Gastrocnemius medialis (tissue), 4 donors: ENCODE measurements at regions not wholly inside any gene's neighbourhood (a gene's known extent, or its start where the extent isn't known, plus 50 kb on each side); places are given as distances from the start of the nearest gene placed in this dataset.
"Not testable (repeated sequence)": the region's sequence is repeated elsewhere in the genome, so short reads cannot be mapped to it uniquely, and the experiment has no call there.

Experiments
- ATAC-seq, 2 donors: fragments of 150-250 bp; one replicate each; pipeline ENCODE4 v1.9.1; 2016
- DNase-seq, 2 donors: peaks; one replicate each; pipeline ENCODE4 v3.0.0-alpha.2; 2019
- H3K27ac ChIP-seq, 4 donors: fragments of 200-600 bp; sonication (generic); 1 replicate in 1 of 4; 2 replicates in 3 of 4; pipeline ENCODE4 v1.5.1; 2016 to 2018; ENCODE audit warnings: mild to moderate bottlenecking in 2 of 4, moderate library complexity in 1 of 4
- H3K27me3 ChIP-seq, 3 donors: fragments of 200-600 bp; sonication (generic) in 2 of 3; 1 replicate in 1 of 3; 2 replicates in 2 of 3; pipeline versions ENCODE4 v1.5.1 to v1.6.0; 2016 to 2019; ENCODE audit warnings: mild to moderate bottlenecking in 1 of 3, moderate library complexity in 1 of 3
- H3K36me3 ChIP-seq, 2 donors: fragments of 200-600 bp; sonication (generic) in 1 of 2; one replicate each; pipeline ENCODE4 v1.5.1; 2017 to 2018
- H3K4me1 ChIP-seq, 2 donors: fragments of 200-600 bp; sonication (generic) in 1 of 2; one replicate each; pipeline ENCODE4 v1.5.1; 2016 to 2017; ENCODE audit warnings: mild to moderate bottlenecking in 2 of 2
- H3K4me3 ChIP-seq, 4 donors: fragments of 200-600 bp; sonication (generic) in 3 of 4; 1 replicate in 1 of 4; 2 replicates in 3 of 4; pipeline ENCODE4 v1.5.1; 2016 to 2019; ENCODE audit warnings: mild to moderate bottlenecking in 2 of 4
- H3K9me3 ChIP-seq, 3 donors: fragments of 200-600 bp; sonication (generic) in 2 of 3; 1 replicate in 1 of 3; 2 replicates in 2 of 3; pipeline ENCODE4 v1.5.1; 2016 to 2019
- POLR2A ChIP-seq, 2 donors: fragments of 450-650 bp; IDR thresholded peaks; one replicate each; pipeline ENCODE4 v1.6.1; 2017; ENCODE audit warnings: antibody characterized with exemption in 2 of 2, mild to moderate bottlenecking in 2 of 2, moderate library complexity in 2 of 2
- in situ Hi-C, 4 donors: fragments of 200-750 bp; cut with MboI; loops; one replicate each; pipeline versions ENCODE4 v1.15.0 to v1.8.0; 2017; ENCODE audit warnings: low sequenced_read_pairs in 4 of 4
- intact Hi-C: fragments of 100-400 bp; cut with DNase I; formaldehyde crosslinking; loops from one replicate; pipeline ENCODE4 v1.15.1; 2023; ENCODE audit warnings: low total_unique reads
- TF ChIP-seq, protein P1 (sequence below), 5 experiments: fragments of 450-650 bp in 3 of 5; fragments of 200-600 bp in 2 of 5; sonication (generic) in 2 of 5; IDR thresholded peaks in 4 of 5; conservative IDR thresholded peaks in 1 of 5; 1 replicate in 4 of 5; 2 replicates in 1 of 5; pipeline ENCODE4 v1.5.1; 2016 to 2019; ENCODE audit warnings: antibody characterized with exemption in 5 of 5, mild to moderate bottlenecking in 3 of 5, moderate library complexity in 3 of 5

DNA sequence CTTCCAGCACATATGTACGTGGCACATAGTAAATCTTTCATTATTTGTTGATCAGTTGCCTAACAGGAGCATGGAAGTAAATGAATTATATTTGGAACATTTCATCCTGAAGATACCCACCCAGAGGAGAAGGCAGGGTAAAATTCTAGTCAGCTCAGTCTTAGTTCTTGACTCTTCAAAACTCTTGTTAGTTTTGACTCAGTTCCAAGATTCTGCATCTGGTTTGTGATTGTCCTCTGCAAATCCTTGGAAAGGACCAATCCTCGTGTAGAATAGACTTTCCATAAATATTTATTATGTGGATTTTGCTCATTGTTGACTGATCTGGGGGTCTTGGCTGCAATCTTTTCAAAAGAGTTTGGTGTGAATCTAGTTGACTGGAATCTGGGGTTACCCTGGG, 257.5 kb upstream of the FAT1 start:
- ATAC-seq = no peak
- Histone ChIP-seq H3K4me1 (no peaks in the 10 kb centered on the region), H3K27me3 (no peaks in the 10 kb centered on the region), H3K9me3 (no peaks in the 10 kb centered on the region), H3K36me3 (no peaks in the 10 kb centered on the region), H3K27ac (no peak overlapping the region), H3K4me3 (no peak overlapping the region)
- intact Hi-C loops = no loop called here
- in situ Hi-C loops = no loop called here
- TF ChIP-seq, protein P1, sequence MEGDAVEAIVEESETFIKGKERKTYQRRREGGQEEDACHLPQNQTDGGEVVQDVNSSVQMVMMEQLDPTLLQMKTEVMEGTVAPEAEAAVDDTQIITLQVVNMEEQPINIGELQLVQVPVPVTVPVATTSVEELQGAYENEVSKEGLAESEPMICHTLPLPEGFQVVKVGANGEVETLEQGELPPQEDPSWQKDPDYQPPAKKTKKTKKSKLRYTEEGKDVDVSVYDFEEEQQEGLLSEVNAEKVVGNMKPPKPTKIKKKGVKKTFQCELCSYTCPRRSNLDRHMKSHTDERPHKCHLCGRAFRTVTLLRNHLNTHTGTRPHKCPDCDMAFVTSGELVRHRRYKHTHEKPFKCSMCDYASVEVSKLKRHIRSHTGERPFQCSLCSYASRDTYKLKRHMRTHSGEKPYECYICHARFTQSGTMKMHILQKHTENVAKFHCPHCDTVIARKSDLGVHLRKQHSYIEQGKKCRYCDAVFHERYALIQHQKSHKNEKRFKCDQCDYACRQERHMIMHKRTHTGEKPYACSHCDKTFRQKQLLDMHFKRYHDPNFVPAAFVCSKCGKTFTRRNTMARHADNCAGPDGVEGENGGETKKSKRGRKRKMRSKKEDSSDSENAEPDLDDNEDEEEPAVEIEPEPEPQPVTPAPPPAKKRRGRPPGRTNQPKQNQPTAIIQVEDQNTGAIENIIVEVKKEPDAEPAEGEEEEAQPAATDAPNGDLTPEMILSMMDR (IDR thresholded peaks at IDR 0.05 in 4 of 5, conservative IDR thresholded peaks at IDR 0.05 in 1 of 5) = no peak
- TF ChIP-seq POLR2A (IDR thresholded peaks at IDR 0.05) = no peak
- no peak for DNase-seq

DNA sequence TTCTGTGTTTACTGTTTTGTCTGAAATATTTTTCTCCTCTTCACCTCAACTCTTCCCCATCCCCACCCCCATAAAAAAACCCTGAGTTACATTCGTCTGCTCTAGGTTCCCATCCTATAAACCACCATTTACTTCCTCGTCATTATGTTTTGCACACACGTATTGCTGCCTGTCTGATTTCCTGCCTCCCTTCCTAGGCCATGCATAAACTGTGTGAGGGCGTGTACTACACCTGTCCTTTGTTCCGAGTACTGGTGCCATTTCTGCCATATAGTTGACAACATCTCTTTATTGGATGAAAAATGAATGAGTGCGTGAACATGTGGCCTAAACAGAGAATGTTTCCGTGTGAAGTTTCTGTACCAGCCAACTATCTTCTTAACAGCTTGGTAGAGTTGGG, 258.5 kb upstream of the FAT1 start:
- Histone ChIP-seq H3K4me3 (no peak overlapping the region), H3K36me3 (no peaks in the 10 kb centered on the region), H3K27me3 (no peaks in the 10 kb centered on the region), H3K4me1 (no peaks in the 10 kb centered on the region), H3K27ac (no peak overlapping the region), H3K9me3 (no peaks in the 10 kb centered on the region)
- no peak for TF ChIP-seq POLR2A (IDR thresholded peaks at IDR 0.05)
- TF ChIP-seq, protein P1 (IDR thresholded peaks at IDR 0.05 in 4 of 5, conservative IDR thresholded peaks at IDR 0.05 in 1 of 5) = no peak
- no peak for ATAC-seq
- intact Hi-C loops (no loop called here), in situ Hi-C loops (no loop called here)
- DNase-seq = no peak

DNA sequence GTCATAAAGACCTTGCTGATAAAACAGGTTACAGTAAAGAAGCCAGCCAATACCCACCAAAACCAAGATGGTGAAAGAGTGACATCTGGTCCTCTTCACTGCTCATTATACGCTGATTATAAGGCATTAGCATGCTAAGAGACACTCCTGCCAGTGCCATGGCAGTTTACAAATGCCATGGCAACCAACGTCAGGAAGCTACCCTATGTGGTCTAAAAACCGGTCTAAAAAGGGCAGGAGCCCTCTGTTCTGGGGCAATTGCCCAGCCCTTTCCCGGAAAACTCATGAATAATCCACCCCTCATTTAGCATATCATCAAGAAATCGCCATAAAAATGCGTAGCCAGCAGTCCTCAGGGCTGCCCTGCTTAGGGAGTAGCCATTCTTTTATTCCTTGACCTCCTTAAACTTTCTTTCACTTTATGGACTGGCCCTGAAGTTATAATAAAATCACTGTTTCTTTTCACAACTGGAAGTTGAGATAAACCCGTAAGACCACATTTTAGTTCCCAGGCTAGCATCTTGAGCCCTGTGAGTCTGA, 260.5 kb upstream of the FAT1 start:
- Histone ChIP-seq H3K4me1 (no peaks in the 10 kb centered on the region), H3K36me3 (no peaks in the 10 kb centered on the region), H3K4me3 (no peak overlapping the region), H3K9me3 (no peaks in the 10 kb centered on the region), H3K27ac (no peak overlapping the region), H3K27me3 (no peaks in the 10 kb centered on the region)
- ATAC-seq = no peak
- no peak for DNase-seq
- in situ Hi-C loops = no loop called here
- intact Hi-C loops = no loop called here
- TF ChIP-seq, protein P1 (IDR thresholded peaks at IDR 0.05 in 4 of 5, conservative IDR thresholded peaks at IDR 0.05 in 1 of 5) = no peak
- no peak for TF ChIP-seq POLR2A (IDR thresholded peaks at IDR 0.05)

DNA sequence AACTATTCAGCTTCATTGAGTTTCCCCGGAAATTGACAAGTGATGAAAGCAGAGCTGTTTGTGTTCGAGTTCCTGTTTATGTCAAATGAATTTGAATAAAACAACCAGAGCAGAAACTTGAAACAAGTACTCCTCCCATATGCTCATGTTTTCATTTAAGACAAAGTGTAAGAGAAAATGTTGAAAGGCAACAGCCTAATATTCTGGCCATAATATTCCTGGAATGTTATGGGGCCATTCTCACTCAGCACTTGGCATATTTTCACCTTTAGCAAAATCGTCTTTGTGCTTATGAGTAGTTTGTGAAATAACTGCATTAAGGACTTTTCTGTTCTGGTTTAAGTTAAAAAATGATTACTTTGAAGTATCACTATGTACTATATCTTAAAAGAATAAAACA, 276.0 kb upstream of the FAT1 start:
- intact Hi-C loops = no loop called here
- Histone ChIP-seq H3K27ac (no peak overlapping the region), H3K27me3 (no peaks in the 10 kb centered on the region), H3K4me3 (no peak overlapping the region), H3K36me3 (no peaks in the 10 kb centered on the region), H3K9me3 (no peaks in the 10 kb centered on the region), H3K4me1 (no peaks in the 10 kb centered on the region)
- no peak for DNase-seq
- in situ Hi-C loops = no loop called here
- TF ChIP-seq POLR2A (IDR thresholded peaks at IDR 0.05) = no peak
- TF ChIP-seq, protein P1 (IDR thresholded peaks at IDR 0.05 in 4 of 5, conservative IDR thresholded peaks at IDR 0.05 in 1 of 5) = no peak
- ATAC-seq = no peak

DNA sequence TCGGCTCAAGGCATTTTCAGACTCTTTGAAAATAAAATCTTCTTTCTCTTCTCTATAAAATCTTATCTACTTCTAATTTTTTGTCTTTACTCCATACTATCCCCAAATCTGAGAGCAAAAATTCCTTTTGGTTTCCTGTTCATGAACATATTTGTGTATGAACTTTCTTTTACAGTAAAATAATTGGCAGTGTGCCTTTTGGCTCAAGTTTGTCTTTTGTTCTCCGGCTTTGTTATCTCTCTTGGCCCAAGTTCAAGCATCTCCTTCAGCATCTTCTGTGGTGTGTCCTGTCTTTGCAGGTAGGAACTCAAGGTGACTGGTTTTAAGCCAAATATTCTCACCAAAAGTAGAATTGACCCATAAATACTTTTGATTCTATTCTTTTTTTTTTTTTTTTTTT, 276.6 kb upstream of the FAT1 start:
- Histone ChIP-seq H3K27ac (no peak overlapping the region), H3K4me3 (no peak overlapping the region), H3K36me3 (no peaks in the 10 kb centered on the region), H3K27me3 (no peaks in the 10 kb centered on the region), H3K9me3 (no peaks in the 10 kb centered on the region), H3K4me1 (no peaks in the 10 kb centered on the region)
- in situ Hi-C loops (no loop called here), intact Hi-C loops (no loop called here)
- DNase-seq (no peak), ATAC-seq (no peak)
- no peak for TF ChIP-seq POLR2A (IDR thresholded peaks at IDR 0.05)
- TF ChIP-seq, protein P1 (IDR thresholded peaks at IDR 0.05 in 4 of 5, conservative IDR thresholded peaks at IDR 0.05 in 1 of 5) = no peak

DNA sequence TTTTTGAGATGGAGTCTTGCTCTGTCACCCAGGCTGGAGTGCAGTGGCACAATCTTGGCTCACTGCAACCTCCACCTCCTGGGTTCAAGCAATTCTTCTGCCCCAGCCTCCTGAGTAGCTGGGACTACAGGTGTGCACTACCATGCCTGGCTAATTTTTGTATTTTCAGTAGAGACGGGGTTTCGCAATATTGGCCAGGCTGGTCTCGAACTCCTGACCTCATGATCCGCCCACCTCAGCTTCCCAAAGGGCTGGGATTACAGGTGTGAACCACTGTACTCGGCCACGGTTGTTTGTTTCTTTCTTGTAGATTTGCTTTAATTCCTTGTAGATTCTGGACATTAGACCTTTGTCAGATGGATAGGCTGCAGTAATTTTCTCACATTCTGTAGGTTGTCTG, 278.5 kb upstream of the FAT1 start:
- H3K4me1 ChIP-seq, in situ Hi-C loops, H3K27ac ChIP-seq, H3K36me3 ChIP-seq, H3K4me3 ChIP-seq, ATAC-seq, intact Hi-C loops, H3K27me3 ChIP-seq, H3K9me3 ChIP-seq, DNase-seq: not testable (repeated sequence)
